ENCODE measurements at regions not wholly inside any gene's neighbourhood (a gene's known extent, or its start where the extent isn't known, plus 50 kb on each side); places are given as distances from the start of the nearest gene placed in this dataset.

GRCh38 chr7:128145191-128145590 is 95.9 kb upstream of the LEP start:
- TF ChIP-seq EZH2 (IDR thresholded peaks at IDR 0.05), result no peak
- no peak for TF ChIP-seq POLR2AphosphoS5 (IDR thresholded peaks at IDR 0.05; ENCODE audit: borderline replicate concordance, low read depth, low read length)
- TF ChIP-seq FOXP2 (optimal IDR thresholded peaks at IDR 0.05; ENCODE audit: control extremely low read depth, extremely low read length, insufficient read depth), result no peak
- no peak overlapping the region for H3K27ac ChIP-seq
- no peak for DNase-seq (ENCODE audit: low read depth, low spot score)

GRCh38 chr7:128146052-128146451 is 95.0 kb upstream of the LEP start:
- no peak overlapping the region for H3K27ac ChIP-seq
- H3K4me3 ChIP-seq, result no peak overlapping the region
- TF ChIP-seq FOXP2 (optimal IDR thresholded peaks at IDR 0.05; ENCODE audit: control extremely low read depth, extremely low read length, insufficient read depth) (no peak), POLR2AphosphoS5 (IDR thresholded peaks at IDR 0.05; ENCODE audit: borderline replicate concordance, low read depth, low read length) (no peak), EZH2 (IDR thresholded peaks at IDR 0.05) (no peak)
- H3K9ac ChIP-seq (ENCODE audit: insufficient read length), result no peak overlapping the region
- no peaks in the 10 kb centered on the region for H3K9me3 ChIP-seq (ENCODE audit: low read depth, low read length)
- no peak for DNase-seq (ENCODE audit: low read depth, low spot score)
- no peaks in the 10 kb centered on the region for H3K36me3 ChIP-seq (ENCODE audit: insufficient read depth, low read length)

More at GRCh38 chr7:128145191-128145590, 95.9 kb upstream of the LEP start:
- no peaks in the 10 kb centered on the region for H3K36me3 ChIP-seq (ENCODE audit: insufficient read depth, low read length)
- H3K4me3 ChIP-seq, result no peak overlapping the region
- H3K9me3 ChIP-seq (ENCODE audit: low read depth, low read length), result no peaks in the 10 kb centered on the region
- H3K9ac ChIP-seq (ENCODE audit: insufficient read length), result no peak overlapping the region

- H3K9me3 ChIP-seq (ENCODE audit: low read depth, low read length), result no peaks in the 10 kb centered on the region
- H3K9ac ChIP-seq (ENCODE audit: insufficient read length), result no peak overlapping the region
- no peak overlapping the region for H3K4me3 ChIP-seq
- no peaks in the 10 kb centered on the region for H3K36me3 ChIP-seq (ENCODE audit: insufficient read depth, low read length)
- no peak for TF ChIP-seq POLR2AphosphoS5 (IDR thresholded peaks at IDR 0.05; ENCODE audit: borderline replicate concordance, low read depth, low read length)
- no peak for TF ChIP-seq EZH2 (IDR thresholded peaks at IDR 0.05)
- no peak for TF ChIP-seq FOXP2 (optimal IDR thresholded peaks at IDR 0.05; ENCODE audit: control extremely low read depth, extremely low read length, insufficient read depth)
- H3K27ac ChIP-seq, result no peak overlapping the region
- DNase-seq (ENCODE audit: low read depth, low spot score), result no peak
These were observed 92.4 kb upstream of the LEP start for GRCh38 chr7:128148676-128149075.

- TF ChIP-seq POLR2AphosphoS5 (IDR thresholded peaks at IDR 0.05; ENCODE audit: borderline replicate concordance, low read depth, low read length) (no peak), FOXP2 (optimal IDR thresholded peaks at IDR 0.05; ENCODE audit: control extremely low read depth, extremely low read length, insufficient read depth) (no peak), EZH2 (IDR thresholded peaks at IDR 0.05) (no peak)
- Histone ChIP-seq H3K27ac (no peak overlapping the region), H3K9me3 (ENCODE audit: low read depth, low read length) (no peaks in the 10 kb centered on the region), H3K9ac (ENCODE audit: insufficient read length) (no peak overlapping the region), H3K4me3 (no peak overlapping the region), H3K36me3 (ENCODE audit: insufficient read depth, low read length) (no peaks in the 10 kb centered on the region)
- no peak for DNase-seq (ENCODE audit: low read depth, low spot score)
These were observed 90.7 kb upstream of the LEP start for GRCh38 chr7:128150223-128150865.

- TF ChIP-seq EZH2 (IDR thresholded peaks at IDR 0.05) (no peak), POLR2AphosphoS5 (IDR thresholded peaks at IDR 0.05; ENCODE audit: borderline replicate concordance, low read depth, low read length) (no peak), FOXP2 (optimal IDR thresholded peaks at IDR 0.05; ENCODE audit: control extremely low read depth, extremely low read length, insufficient read depth) (no peak)
- H3K36me3 ChIP-seq (ENCODE audit: insufficient read depth, low read length), result no peaks in the 10 kb centered on the region
- no peak overlapping the region for H3K27ac ChIP-seq
- no peak overlapping the region for H3K9ac ChIP-seq (ENCODE audit: insufficient read length)
- no peak overlapping the region for H3K4me3 ChIP-seq
- DNase-seq (ENCODE audit: low read depth, low spot score), result no peak
- no peaks in the 10 kb centered on the region for H3K9me3 ChIP-seq (ENCODE audit: low read depth, low read length)
These were observed 89.4 kb upstream of the LEP start for GRCh38 chr7:128151635-128152034.

GRCh38 chr7:128152721-128153120 is 88.4 kb upstream of the LEP start:
- no peak for DNase-seq (ENCODE audit: low read depth, low spot score)
- TF ChIP-seq POLR2AphosphoS5 (IDR thresholded peaks at IDR 0.05; ENCODE audit: borderline replicate concordance, low read depth, low read length), result no peak
- H3K27ac ChIP-seq, result no peak overlapping the region

GRCh38 chr7:128153436-128153835 is 87.6 kb upstream of the LEP start:
- H3K27ac ChIP-seq, result no peak overlapping the region
- DNase-seq (ENCODE audit: low read depth, low spot score), result no peak
- H3K9ac ChIP-seq (ENCODE audit: insufficient read length), result no peak overlapping the region
- H3K4me3 ChIP-seq, result no peak overlapping the region
- H3K36me3 ChIP-seq (ENCODE audit: insufficient read depth, low read length), result no peaks in the 10 kb centered on the region
- TF ChIP-seq POLR2AphosphoS5 (IDR thresholded peaks at IDR 0.05; ENCODE audit: borderline replicate concordance, low read depth, low read length) (no peak), EZH2 (IDR thresholded peaks at IDR 0.05) (no peak)
- no peaks in the 10 kb centered on the region for H3K9me3 ChIP-seq (ENCODE audit: low read depth, low read length)

More at GRCh38 chr7:128152721-128153120, 88.4 kb upstream of the LEP start:
- Histone ChIP-seq H3K4me3 (no peak overlapping the region), H3K9ac (ENCODE audit: insufficient read length) (no peak overlapping the region), H3K36me3 (ENCODE audit: insufficient read depth, low read length) (no peaks in the 10 kb centered on the region), H3K9me3 (ENCODE audit: low read depth, low read length) (no peaks in the 10 kb centered on the region)

- no peak overlapping the region for H3K27ac ChIP-seq
These were observed 86.6 kb upstream of the LEP start for GRCh38 chr7:128154504-128154903.

More at GRCh38 chr7:128154504-128154903, 86.6 kb upstream of the LEP start:
- no peak for TF ChIP-seq FOXP2 (optimal IDR thresholded peaks at IDR 0.05; ENCODE audit: control extremely low read depth, extremely low read length, insufficient read depth)
- TF ChIP-seq EZH2 (IDR thresholded peaks at IDR 0.05), result no peak
- TF ChIP-seq POLR2AphosphoS5 (IDR thresholded peaks at IDR 0.05; ENCODE audit: borderline replicate concordance, low read depth, low read length), result no peak
- no peak for DNase-seq (ENCODE audit: low read depth, low spot score)
- no peak overlapping the region for H3K4me3 ChIP-seq
- H3K36me3 ChIP-seq (ENCODE audit: insufficient read depth, low read length), result no peaks in the 10 kb centered on the region
- H3K9ac ChIP-seq (ENCODE audit: insufficient read length), result no peak overlapping the region
- no peaks in the 10 kb centered on the region for H3K9me3 ChIP-seq (ENCODE audit: low read depth, low read length)
